ENCODE measurements at regions not wholly inside any gene's neighbourhood (a gene's known extent, or its start where the extent isn't known, plus 50 kb on each side); places are given as distances from the start of the nearest gene placed in this dataset.
"Not testable (repeated sequence)": the region's sequence is repeated elsewhere in the genome, so short reads cannot be mapped to it uniquely, and the experiment has no call there.

DNA sequence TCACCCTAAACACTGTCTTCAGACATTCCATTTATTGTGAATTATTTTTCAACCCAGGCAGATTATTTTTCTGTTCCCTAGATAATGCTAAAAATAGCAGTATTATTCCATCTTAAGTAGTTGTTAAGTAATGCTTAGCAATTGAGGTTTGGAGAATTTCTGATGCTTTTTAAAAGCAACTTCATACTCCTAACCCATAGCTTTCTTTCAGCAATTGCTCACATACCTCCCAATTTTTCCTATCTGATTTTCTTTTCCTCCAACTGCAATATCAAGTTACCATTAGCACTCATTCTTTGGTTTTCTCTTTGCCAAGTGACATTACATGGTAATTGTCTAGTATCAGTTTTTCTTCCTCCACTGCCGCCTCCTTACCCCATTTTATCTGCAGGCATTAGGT lies 104.7 kb downstream of the GPR85 start:
- no peak for DNase-seq

DNA sequence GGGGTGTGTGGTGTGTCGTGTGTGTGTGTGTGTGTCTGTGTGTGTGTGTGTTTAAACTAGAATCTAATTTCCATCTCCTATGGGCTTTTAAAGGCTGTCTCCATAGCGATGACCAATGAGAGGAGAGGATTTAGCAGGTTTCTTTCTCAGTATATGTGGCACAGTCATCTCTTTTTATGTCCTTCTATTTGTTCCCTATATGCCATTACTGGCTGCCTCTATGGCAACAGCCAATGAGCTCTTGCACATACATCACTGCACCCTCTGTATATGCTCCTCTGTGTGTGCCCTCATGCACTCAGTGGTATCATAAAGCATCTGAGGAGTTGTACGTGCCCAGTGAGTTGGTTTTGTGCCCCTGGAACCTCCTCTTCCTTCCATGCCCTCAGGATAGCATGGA lies 107.6 kb downstream of the GPR85 start:
- DNase-seq: not testable (repeated sequence)

DNA sequence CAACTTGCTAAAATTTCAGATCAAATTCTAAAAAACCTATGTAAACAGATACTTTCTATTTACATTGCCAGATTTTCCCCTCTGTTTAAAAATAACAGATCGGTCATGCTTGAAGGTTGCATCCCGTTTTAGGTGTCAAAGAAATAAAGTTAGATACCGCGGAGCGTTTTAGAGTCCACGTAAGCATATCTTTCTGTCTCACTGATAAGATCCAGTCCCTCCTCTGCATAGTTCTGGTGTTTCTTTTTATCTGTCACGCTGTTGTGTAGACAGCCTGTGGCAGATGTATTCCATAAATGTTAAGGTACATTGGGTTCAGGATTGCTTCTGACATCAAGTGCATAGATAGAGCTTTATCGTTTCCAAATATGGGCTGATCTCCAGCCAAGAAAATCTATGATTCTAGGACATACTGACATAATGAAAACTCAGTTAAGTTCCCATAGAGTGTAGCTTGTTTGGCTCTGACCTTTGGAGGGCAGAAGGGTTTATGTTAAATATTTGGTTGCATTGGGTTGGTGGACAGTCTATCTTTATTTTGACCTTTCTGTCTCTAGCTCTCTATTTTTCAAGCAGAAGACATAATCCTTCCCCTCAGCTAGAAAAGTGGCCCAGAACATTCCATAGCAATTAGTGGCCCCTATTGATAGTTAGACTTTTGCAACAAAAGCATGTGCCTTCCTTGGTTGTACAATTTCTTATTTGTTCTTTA lies 109.2 kb downstream of the GPR85 start:
- DNase-seq: not testable (repeated sequence)

DNA sequence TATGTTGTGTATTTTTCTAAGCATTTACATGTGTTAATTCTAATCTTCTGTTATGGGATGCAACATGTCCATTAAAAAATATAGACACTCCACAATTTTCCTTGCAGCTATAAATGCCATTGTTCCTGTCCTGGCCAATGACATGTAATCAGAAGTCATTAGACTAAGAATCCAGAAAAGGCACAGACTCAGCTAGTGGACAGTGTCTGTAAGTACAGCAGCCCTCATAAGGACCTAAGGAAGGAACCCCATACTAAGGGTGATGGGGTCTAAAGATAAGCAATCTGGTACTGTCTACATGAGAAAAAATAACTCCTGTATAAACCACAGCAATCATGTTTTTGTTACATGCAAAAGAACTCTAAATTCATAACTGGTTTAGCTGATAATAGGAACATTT lies 115.9 kb downstream of the GPR85 start:
- DNase-seq: no peak

DNA sequence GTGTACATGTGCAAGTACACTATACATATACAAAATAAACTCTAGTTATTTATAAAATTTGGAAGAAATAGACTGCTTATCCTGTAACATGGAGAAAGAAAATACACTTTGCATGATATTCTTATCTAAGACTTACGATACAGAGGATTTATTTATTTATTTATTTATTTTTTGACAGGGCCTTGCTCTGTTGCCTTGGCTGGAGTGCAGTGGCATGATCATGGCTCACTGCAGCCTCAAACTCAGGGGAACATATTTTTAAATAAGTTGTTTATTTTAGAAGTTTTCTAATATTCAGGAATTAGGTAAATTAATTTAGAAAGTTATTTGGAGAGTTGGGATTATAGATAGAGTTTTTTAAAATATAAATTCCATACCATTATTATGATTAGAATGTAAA lies 116.7 kb downstream of the GPR85 start:
- DNase-seq: no peak

DNA sequence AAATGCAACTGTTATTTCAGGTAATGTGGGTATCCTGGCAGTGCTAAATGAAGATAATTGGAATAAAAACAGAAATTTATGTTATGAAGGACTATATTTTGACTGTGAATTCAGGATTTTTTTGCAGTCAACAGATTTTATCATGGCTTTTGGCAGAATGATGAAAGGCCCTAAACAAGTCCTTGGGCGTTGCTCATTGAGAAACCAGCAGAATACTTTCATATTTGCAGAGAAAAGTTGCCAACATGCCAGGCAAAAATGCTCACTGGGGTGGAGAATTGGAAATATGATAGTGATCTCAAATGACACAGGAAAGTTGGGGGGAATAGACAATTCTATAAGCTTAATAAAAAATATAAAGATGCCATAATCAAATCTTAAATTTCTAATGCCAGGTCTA lies 121.1 kb downstream of the GPR85 start:
- DNase-seq: no peak

DNA sequence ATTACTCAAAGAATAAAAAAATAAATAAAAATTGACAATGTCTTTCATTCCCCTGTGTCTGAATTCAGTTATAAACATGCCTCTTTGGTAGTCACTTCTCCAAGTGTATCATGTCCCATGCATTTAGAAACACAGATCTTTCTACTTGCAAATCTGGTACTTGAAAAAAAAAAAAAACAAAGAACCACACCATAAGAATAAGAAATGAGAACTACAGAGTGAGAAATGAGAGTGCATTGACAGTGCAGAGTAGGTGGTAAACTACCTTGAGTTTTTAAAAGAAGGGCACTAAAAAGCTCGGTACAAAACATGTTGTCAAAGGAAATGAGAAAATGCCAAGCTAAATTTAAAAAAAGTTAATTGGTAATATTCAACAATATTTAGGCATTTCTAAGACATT lies 123.0 kb downstream of the GPR85 start:
- DNase-seq: no peak

DNA sequence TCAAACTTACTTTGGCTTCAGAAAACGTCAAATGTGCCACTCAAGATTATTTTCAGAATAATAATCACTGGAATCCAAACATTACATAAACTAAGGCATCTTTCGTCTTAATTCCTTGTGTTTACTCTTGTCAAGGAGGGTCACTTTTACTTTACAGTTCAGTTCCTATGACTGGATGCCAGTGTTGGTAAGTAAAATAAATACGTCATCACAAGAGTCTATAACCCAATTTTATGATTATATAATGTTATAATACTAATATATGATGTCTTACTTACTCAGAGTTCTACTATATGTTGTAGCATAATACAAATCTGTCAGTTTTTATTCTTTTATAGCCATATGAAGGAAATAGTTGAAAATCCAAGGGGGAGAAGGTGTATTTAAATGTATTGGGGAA lies 123.8 kb downstream of the GPR85 start:
- DNase-seq: no peak

DNA sequence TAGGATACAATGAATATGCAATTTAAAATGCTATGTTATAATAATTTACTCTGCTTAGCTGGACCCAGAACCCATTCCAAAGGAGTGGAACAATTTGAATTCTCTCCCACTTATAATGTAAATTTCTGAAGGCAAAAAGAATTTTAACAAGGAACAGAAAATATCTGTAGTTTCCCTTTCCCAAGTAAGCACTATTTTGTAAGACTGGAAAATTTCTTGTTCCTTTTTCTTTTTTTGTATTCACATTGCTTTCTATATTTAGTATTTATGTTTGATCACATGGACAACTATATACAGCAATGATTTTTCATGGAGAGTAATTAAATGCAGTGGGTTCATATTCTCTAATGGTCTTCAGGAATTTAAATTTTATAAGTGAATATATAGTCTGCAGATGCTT lies 127.4 kb downstream of the GPR85 start:
- DNase-seq: no peak

DNA sequence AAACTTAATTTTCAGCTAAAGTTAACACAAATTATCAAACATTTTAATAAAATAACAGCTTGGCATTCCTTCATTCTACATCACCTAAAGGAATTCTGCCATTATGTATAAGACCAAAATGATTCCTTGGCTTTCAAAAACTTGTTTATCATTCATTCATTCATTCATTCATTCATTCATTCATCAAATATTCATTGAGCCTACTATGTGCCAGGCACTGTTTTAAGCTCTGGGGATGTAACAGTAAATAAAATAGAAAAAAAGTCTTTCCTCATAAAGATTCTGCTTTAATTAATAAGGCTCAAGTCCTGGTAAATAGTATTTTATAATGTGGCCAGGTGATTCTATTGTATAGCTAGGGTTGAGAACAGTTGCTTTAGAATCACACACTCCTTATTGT lies 127.9 kb downstream of the GPR85 start:
- DNase-seq: no peak

DNA sequence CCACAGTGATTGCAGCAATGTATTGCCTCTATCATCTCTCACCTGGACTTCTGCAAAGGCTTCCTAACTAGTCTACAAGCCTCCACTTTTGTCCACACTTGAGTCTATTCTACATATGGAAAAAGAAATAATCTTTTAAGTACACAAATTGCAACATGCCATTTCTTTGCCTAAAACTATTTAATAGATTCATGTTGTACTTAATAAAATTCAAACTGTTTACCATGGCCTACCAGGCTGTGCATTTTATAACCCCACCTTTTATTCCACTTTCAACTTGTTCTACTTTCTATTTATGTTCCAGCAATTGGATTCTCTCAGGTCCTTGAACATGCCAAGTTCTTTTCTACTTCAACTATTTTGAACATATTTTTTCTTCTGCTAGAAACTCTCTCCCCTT lies 128.7 kb downstream of the GPR85 start:
- DNase-seq: no peak

DNA sequence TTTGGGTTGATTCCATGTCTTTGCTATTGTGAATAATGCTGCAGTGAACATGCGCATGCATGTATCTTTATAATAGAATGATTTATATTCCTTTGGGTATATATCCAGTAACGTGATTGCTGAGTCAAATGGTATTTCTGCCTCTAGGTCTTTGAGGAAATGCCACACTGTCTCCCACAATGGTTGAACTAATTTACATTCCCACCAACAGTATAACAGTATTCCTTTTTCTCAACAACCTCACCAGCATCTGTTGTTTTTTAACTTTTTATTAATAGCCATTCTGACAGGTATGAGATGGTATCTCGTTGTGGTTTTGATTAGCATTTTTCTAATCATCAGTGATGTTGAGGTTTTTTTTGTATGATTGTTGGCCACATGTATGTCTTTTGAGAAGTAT lies 133.6 kb downstream of the GPR85 start:
- not testable (repeated sequence) for DNase-seq

DNA sequence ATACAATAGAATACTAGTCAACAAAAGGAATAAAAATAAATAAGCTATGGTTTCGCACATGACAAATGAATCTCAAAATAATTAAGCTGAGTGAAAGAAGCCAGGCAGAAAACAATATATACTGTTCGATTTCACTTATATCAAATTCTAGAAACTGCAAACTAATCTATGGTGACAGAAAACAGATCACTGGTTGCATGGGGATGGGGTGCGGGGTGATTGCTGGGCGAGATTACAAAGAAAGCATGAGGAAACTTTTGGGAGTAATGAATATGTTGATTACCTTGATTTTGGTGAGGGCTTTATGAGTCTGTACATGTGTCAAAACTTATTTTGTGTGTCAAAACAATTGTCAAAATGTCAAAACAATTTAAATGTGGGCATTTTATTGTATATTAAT lies 135.6 kb downstream of the GPR85 start:
- no peak for DNase-seq

DNA sequence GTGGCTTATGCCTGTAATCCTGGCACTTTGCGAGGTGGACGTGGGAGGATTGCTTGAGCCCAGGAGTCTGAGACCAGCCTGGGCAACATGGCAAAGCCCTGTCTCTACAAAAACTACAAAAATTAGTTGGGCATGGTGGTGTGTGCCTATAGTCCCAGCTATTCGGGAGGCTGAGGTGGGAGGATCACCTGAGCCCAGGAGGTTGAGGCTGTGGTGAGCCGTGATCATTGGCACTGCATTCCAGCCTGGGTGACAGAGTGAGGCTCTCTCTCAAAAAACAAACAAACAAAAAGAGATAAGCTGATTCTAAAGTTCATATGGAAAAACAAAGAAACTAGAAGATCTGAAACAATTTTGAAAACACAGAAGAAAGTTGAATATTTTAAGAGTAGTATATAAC lies 136.9 kb downstream of the GPR85 start:
- not testable (repeated sequence) for DNase-seq

DNA sequence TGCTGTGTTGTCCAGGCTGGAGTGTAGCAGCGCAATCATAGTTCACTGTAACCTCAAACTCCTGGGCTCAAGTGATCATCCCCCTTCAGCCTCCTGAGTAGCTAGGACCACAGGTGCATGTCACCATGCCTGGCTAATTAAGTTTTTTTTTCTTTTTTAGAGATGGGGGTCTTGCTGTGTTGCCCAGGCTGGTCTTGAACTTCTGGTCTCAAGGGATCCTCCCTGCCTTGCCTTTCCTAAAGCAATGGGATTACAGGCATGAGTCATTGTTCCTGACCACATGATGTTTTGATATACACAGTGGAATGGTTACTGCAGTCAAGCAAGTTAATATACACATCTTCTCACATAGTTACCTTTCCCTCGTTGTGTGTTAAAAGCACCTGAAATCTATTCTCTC lies 140.3 kb downstream of the GPR85 start:
- DNase-seq: no peak

DNA sequence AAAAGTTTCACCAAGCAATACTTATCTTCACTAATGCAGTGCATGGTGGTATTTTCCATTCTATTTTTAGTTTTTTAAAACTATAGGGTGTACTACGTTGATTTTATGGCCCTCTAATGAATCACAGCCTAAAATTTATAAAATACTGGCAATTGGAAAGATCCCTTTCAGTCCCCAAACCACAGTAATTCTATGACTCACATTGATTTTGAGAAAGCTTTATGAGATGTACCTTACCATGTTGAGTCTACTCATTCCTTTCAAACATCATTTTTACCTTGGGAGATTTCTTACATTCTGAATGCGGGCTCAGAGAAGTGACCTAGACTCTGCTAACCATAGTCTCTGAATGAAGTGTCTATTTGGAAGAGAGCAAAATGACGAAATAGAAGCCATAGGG lies 141.6 kb downstream of the GPR85 start:
- DNase-seq: no peak

DNA sequence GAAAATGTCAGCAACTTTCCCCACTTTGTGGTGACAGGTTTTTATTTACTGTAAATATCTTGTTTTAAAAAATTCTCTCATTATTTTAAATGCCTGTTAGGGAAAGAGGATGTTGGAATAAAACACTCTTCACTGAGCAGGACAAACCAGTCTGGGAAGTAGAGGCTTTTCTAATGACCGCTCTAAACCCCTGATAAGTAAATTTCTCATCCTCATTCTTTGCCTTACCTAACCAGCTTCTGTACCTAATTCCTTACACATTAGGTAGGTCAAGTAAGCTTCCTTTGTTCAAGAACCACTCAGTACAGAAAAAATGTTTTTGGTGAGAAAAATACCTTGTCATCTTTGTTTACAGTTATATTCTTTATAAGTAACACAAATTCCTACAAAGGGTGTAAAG lies 143.6 kb downstream of the GPR85 start:
- DNase-seq: no peak

DNA sequence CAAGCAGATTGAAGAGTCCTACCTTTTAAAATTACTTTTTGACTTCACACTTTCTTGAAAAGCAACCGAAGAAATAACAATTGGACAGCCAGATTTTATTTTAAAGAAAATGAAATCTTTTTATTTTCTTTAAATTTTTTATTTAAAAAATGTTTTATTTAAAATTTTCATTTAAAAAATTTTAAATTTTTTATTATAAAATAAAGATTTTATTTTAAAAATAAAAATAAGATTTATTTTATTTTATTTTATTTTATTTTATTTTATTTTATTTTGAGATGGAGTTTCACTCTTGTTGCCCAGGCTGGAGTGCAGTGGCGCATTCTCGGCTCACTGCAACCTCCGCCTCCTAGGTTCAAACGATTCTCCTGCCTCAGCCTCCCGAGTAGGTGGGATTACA lies 144.5 kb downstream of the GPR85 start:
- not testable (repeated sequence) for DNase-seq

DNA sequence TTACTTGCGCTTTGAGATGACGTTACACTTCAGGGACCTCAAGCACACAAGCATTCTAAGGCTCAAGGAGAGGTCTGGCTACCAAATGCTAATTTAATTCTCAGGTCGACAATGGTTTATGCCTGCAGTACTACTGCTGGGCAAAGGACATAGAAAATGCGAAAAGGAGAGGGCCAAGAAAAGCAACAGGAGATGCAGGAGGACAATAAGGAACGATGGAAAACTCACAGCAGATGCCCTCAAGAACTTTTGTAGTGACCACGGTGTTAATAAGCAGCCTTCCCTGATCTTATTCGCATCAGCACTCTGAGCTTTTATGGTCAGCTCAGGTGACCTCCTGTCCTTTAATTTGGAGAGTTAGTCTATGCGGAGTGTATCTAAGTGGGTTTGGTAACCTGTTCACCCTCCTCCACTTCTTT lies 146.3 kb downstream of the GPR85 start:
- DNase-seq: no peak

DNA sequence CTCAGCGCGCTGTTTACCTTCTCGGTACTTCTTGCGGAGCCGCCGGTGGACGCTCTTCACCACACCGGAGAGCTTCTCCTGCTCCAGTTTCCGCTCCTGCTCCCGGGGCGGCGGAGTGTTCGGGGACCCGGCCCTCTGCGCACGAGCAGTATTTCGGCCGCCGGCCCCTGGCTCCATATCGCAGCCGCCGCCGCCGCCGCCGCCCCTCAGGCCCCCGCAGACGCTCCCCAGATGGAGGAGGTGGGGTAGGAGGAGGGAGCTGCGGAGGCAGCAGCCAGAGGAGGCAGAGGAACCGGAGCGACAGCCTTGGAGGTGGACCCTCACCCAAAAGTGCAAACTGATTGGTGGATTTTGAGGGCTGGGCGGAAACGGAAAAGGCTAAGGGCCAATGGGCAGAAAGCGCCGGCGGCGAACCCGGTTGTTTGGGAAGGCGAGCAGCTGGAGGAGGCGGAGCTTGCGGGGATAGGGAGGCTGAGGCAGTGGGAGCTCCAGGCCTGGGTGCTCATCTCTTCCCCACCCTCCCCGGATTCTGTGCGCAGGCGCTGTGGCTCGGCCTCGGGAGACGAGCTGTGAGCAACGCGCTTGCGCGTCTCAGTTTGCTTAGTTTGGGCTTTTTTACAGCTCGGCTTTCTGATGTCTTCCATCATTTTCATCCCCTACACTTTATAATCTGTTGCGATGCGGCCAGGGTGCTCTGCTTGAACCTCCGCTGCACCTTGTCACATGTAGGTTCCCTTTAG lies 146.9 kb downstream of the GPR85 start:
- DNase-seq: peak; percentile 99 to 100

DNA sequence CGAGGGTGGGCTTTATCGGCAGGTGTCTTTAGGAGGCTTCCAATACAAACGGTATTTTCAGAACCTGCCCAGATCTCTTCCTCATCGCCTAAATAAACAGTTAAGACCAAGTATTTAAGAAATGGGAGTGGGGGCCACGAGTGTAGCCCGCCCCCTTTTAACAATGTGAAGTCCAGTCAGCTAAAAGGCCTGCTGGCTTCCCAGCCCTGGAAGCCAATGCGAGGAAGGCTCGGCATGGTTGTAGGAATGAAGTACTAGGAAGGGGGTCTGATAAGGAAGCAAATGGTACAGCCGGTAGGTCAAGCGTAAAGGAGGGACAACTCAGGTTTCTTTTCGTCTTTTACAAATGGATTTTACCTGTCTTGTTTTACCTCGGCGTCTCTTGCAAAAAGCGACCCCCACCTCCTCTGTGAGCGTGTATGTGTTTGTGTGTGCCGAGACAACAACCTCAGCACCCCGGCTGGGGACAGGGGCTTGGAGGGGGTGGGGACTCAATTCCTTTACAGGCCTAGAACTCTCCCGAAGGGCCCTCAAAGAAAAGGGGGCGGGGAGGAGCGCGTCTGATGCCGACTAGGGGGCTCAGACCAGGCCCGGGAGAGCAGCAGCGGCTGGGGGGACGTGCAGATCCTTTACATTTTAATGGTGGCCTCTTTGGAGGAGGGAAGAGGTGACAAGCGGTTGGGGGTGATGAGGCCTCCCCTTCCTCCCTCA lies 147.6 kb downstream of the GPR85 start:
- DNase-seq: peak; percentile 10 to 14

DNA sequence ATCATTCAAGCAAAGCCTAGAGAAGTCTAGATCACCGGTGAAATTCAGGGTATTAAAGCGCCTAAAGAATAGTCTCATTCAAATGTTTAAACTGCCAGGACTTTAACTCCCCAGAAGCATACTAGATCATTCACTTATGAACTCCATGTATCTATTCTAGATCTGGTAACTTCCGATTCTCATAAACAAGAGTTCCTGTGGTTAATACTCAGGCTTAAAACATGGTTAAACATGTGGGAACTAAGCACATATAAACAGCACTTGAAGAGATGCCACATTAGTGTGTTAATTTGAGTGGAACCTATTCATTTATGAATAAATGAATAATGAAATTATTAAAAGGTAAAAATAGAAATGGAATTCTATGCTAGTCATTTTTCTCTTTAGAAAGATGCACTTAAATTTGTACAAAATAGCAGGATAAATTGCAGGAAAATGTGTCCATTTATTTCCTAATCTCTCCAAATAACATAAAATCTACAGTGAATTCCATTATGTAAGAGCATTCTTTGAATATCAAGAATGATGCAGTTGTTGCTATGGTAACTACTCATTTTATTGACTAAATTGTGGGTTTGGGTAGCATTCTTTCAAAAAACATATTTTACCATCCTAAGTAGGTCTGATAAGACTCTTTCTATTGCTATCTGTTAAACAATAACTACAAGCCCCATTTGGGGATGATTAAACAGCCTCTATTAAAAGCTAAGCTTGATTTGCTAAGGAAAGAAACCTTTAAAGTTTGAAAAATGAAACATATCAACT lies 147.6 kb upstream of the TMEM168 start:
- DNase-seq: no peak

DNA sequence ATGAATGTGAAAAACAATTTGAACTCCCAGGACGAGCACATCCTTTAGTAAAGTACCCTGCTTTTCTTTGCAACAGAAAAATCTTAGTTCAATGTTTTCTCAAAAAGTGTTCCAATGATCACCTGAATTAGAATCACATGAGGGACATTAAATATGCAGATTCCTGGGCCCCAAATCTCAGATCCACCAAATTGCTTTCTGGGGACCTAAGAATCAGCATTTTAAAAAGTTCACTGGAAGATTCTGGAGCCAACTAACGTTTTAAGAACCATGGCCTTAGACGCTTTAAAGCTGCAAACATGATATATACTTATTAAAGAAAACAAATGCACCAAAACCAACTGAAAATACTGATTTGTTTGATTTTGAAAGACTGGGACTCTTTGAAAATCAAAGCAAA lies 143.4 kb upstream of the TMEM168 start:
- DNase-seq: no peak
